Body of pancreas (tissue), 4 donors: ENCODE measurements at regions not wholly inside any gene's neighbourhood (a gene's known extent, or its start where the extent isn't known, plus 50 kb on each side); places are given as distances from the start of the nearest gene placed in this dataset.

ENCODE experiments used
- POLR2A ChIP-seq, 3 donors: fragments of 450-650 bp; IDR thresholded peaks; one replicate each; pipeline ENCODE4 v1.6.1; 2016; ENCODE audit warnings: antibody characterized with exemption in 3 of 3, mild to moderate bottlenecking in 2 of 3
- TF ChIP-seq, protein P1 (sequence below), 7 experiments: fragments of 450-650 bp in 4 of 7; fragments of 200-600 bp in 3 of 7; sonication (generic) in 3 of 7; IDR thresholded peaks; one replicate each; pipeline ENCODE4 v1.5.1; 2016 to 2019; ENCODE audit warnings: antibody characterized with exemption in 7 of 7

DNA sequence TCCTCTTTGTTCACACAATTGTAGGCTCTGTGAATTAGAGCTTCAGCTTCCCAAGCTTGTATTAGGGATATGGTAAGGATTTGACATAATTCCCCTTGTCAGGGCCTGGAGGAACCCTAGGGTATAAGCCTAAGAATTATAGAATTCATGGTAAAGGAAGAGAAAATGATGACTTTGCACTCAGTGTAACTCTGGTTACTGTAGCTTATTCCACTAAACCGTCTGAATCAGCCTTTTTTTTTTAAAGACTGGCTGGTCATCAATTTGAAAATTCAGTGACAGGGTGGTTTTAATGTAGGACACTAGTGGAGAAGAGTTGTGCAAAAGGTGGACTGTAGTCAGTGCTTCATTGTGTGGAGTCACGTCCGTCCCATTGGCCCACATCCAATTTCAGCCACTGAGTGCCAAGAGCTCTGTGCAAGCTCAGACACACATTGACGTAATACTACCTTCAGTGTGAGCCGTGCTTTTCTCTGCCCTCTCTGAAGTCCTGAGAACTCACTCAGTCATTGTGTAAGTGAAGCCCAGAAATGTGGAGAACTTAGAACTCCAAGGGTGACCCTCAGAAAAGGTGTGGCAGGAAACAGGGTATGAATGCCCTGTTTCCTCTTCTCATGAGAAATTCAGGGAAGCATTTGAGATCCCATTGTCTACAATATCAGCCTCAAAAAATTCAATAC lies 449.8 kb downstream of the C4orf33 start:
- TF ChIP-seq, protein P1, sequence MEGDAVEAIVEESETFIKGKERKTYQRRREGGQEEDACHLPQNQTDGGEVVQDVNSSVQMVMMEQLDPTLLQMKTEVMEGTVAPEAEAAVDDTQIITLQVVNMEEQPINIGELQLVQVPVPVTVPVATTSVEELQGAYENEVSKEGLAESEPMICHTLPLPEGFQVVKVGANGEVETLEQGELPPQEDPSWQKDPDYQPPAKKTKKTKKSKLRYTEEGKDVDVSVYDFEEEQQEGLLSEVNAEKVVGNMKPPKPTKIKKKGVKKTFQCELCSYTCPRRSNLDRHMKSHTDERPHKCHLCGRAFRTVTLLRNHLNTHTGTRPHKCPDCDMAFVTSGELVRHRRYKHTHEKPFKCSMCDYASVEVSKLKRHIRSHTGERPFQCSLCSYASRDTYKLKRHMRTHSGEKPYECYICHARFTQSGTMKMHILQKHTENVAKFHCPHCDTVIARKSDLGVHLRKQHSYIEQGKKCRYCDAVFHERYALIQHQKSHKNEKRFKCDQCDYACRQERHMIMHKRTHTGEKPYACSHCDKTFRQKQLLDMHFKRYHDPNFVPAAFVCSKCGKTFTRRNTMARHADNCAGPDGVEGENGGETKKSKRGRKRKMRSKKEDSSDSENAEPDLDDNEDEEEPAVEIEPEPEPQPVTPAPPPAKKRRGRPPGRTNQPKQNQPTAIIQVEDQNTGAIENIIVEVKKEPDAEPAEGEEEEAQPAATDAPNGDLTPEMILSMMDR (IDR thresholded peaks at IDR 0.05): no peak
- no peak for TF ChIP-seq POLR2A (IDR thresholded peaks at IDR 0.05)
